Suppressor macrophage (primary cell): ENCODE measurements at regions not wholly inside any gene's neighbourhood (a gene's known extent, or its start where the extent isn't known, plus 50 kb on each side); places are given as distances from the start of the nearest gene placed in this dataset.
A peak's percentile ranks its signal among the peaks of the same experiment; 100 is the strongest.

Source experiments
- DNase-seq, 4 experiments: peaks; one replicate each; pipeline ENCODE4 v3.0.0-alpha.2; 2020 to 2022

GRCh38 chr1:172809750-172810149, 150.8 kb downstream of the FASLG start:
- peak in 2 of 4 experiments; percentile 35 to 48 for DNase-seq

- DNase-seq = peak in 2 of 4 experiments; percentile 7 to 34
Observed at GRCh38 chr1:172810480-172811175, 151.7 kb downstream of the FASLG start.

- no peak for DNase-seq
Observed at GRCh38 chr1:172811694-172812093, 152.8 kb downstream of the FASLG start.

DNA sequence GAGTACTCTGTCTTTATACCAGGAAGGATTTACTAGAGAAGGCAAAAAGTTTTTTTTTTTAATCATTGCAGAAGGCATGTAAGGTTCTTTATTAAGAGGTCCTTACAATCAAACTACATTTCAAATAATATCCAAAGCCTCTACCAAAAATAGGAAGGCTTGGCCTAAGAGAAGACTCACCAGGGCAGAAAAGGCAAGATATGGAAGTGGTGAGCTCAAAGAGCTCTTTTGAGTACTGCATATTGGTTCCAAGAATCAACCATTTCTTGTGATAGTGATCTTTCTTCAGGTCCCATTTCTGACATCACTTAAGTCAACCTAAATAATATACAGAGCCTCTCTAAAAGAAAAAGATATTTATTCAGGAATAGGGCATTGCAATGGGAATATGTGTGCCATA, 153.2 kb downstream of the FASLG start:
- DNase-seq = no peak

- DNase-seq = peak in 1 of 4 experiments; percentile 11
Observed at GRCh38 chr1:172813330-172813729, 154.4 kb downstream of the FASLG start.

DNA sequence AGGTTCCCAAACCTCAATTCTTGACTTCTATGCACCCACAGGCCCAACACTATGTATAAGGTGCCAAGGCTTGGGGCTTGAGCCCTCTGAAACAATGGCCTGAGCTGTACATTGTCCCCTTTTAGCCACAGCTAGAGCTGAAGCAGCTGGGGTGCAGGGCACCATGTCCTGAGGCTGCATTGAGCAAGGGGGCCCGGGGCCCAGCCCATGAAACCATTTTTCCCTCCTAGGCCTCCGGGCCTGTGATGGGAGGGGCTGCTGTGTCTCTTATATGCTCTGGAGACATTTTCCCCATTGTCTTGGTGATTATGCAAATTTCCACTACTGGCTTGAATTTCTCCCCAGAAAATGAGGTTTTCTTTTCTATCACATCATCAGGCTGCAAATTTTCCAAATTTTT, 155.5 kb downstream of the FASLG start:
- no peak for DNase-seq

GRCh38 chr1:172815740-172816139, 156.8 kb downstream of the FASLG start:
- DNase-seq = peak in 1 of 4 experiments; percentile 23

GRCh38 chr1:172818841-172819527, 160.1 kb downstream of the FASLG start:
- peak; percentile 76 to 91 (median 82) for DNase-seq

DNA sequence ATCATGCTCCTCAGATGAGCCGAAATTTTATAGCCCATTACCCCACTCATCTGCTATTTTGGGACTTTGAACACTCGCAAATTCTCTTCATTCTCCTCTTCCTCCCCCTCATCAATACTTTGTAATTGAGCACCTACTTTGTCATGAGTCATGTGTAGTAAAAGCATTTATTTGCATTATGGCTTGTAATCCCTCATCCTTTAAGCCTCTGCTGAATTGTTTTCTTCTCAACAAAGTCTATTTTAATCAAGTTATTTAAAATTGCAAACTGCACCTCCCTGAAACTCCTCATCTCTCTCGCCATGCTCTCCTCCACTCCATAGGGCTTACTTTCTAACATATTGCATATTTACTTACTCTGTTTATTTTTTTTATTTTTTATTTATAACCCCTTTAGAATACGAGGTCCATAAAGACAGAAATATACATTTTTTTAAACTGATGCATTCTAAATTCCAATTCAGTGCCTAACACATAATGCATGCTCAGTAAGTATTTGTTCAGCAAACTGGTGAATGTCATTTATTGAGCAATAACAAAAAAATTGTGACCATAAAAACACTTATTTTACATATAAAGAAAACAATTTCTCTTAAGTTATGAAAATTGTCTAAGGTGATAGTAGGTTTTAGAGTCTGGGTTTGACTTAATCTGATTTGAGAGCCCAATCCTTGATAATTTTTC, 161.7 kb downstream of the FASLG start:
- no peak for DNase-seq

DNA sequence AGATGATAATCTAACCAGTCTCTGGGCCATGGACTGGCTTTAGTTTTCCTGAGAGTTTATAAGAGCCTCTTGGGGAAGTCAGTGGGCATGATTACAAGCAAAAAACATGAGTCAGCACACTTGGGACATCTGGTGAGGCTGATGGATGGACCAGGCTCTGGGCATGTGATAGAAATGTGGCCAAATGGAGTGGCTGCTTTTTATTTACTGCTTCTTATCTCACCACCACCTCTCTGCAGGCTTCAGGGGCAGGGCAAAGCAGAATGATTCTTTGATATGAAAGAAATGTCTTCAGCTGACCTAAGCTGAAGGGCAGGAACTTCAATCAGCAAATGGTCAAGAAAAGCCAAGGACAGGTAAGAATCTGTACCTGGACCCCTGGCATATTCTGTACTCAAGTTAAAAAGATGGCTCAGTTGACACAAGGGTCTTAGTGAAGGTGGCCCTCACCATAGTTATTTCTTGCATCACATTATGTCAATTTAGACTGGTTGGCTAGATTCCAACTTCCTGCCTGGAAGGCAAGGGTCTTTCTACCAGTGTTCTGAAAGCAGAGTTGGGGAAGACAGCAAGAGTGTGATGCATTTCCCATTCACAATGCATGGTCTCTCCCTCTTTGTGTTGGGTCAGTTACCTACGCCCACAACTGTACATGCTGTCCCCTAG, 162.8 kb downstream of the FASLG start:
- peak; percentile 63 to 86 (median 78) for DNase-seq

DNA sequence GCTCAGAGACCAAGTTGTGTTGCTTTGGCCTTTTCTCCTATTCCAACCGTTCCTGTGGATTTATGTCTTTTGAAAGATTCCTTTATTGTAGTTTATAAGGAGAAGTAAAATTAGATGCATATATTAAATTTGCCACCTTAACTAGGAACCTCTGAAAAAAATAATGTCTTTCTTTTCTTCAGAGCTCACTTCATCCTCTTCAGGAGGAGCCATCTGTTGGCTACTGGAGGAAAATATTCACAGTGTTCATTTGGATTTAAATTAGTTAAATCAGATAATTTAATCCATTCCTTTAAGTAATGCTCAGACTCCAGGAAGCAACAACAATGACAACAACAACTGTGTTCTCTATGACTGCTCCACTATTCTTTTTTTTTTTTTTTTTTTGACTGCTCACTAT, 164.0 kb downstream of the FASLG start:
- peak in 1 of 4 experiments; percentile 56 for DNase-seq

DNA sequence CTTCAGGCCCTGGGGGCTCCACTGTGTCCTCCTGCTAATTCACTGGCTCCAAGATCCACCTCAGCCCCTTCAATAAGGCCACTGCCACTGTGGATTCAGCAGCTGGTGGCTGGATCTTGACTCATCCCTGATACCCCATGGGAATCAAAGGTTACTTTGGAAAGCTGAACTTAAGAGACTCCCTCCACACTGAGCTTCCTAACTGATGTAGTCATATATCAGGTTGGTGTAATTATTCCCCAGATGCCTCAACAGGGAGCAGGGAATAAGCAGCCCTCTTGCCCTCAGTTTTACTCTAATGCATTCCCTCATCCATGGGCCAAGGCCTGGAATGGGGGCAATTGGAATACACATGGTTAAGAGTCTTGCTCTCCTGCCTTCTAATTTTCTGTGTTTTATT, 164.6 kb downstream of the FASLG start:
- no peak for DNase-seq

DNA sequence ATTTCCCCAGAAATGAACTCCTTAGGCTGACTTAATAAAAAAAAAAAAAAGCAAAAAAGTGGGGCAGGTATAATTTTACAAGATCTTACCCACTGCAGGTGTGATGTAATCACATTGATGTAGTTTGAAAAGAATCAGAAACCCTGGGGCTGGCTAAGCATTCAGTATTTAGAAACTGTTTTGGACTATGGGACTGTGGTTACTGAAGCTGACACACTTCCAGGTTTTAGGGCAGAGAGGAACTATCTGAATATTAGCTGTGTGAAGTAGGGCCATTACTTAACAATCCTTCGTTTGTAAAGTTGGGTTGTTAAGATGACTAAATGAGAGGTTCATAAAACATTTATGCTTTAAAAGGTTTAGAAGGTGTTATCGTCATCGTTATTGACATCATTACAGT, 165.3 kb downstream of the FASLG start:
- DNase-seq = peak; percentile 43 to 78 (median 64)

DNA sequence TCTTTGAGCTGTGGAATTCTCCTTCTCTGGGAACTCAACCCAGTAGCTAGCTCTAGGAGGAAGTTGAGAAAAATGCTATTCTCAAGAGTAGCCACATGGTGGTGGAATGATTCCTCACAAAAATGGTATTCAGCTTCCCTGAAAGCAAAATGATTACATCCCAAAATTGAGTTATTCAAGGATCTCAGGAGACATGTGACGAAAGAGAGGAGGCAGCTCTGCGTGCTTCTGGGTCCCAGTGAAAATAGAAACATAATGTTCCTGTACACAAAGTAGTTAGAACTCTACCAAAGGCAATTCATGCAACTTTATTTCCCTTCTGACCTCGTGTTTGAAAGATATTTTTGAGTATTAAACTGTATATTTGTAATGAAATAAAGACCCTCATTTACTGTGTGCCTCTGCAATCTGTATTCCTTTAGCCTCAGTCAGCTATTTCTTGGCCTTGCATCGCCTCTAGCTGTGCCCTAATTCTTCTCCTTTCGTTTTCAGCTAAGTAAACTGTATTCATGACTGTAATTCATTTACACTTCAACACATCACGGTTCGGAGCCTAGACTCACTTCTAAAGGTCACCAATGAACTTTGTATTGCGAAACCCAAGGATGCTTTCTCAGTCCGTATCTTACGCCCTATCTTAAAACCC, 167.3 kb downstream of the FASLG start:
- DNase-seq = peak; percentile 29 to 80 (median 67)

- peak in 3 of 4 experiments; percentile 26 to 59 (median 50) for DNase-seq
Observed at GRCh38 chr1:172827301-172827700, 168.4 kb downstream of the FASLG start.

GRCh38 chr1:172827841-172828240, 168.9 kb downstream of the FASLG start:
- DNase-seq = no peak

DNA sequence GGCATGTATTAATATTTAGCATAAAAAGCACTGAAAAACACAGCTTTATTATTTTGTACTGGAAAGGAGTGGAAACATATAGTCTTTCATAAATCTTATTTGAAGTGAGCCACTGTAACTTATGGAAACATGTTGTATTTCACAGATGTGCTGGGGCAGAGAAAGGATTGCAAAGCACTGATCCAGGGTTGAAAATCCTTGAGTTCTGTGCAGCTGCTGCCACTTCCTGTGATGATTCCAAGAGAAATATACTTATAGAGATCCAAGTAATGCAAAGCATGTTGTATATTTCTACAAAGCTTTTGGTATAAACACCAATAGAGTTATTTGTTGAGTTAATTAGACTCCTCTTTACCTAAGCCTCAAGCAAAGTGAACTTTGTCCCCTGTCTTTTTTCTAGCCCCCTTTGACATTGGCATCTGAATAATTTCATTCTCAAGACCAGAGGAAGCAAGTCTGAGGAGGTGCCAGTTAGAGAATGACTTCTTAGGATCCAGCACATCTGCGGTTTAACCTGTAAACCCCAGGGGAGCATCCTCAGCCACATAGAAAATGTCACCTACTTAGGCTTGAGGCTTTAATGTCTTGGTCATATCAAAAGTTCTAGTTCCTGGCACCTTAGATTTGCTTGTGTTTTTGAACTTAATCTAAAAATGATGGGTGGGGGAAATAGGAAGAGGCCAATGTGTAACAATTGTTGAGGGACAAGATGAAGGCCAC, 173.3 kb downstream of the FASLG start:
- DNase-seq = no peak

GRCh38 chr1:172833954-172834353, 175.1 kb downstream of the FASLG start:
- DNase-seq = no peak

GRCh38 chr1:172834609-172835008, 175.7 kb downstream of the FASLG start:
- no peak for DNase-seq

GRCh38 chr1:172835834-172836233, 176.9 kb downstream of the FASLG start:
- DNase-seq = no peak

DNA sequence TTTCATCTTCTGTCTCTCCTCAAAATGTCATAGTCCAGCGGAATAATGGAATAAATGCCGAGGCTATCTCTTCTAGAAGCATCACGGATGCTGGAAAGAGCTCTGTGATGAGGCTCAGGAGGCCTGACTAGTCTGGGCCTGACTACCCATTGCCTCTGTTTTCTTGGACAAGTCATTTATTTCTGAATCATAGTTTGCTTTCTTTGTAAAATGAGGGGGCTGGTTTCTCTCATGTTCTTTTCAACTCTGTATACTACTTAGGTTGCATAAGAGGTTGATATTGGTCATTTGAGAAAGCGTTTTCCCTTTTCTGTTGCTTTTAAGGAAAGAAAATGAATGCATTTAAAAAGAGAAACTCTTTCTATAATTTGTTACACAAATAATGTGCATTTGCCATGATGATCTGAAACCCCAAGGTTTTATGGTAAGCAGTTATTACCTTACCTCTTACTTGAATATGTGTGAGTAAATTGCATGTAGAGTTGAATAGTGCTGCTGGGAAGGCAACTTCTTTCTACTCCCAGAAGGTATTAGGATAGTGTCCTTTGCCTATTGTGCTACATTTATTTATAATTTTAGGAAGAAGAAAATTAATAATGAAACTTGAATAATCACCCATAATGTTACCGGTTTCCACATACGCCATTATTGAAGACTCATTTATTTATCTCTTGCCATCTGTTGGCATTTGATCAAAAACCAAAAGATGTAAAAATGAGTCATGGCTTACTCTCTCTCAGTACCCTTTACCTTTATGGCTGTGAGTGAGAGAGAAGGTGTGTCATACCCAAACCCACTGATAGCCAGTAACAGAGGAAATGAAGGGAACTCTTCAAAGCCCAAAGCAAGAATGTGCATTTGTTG, 179.1 kb downstream of the FASLG start:
- DNase-seq = peak in 1 of 4 experiments; percentile 36
